Forelimb muscle (tissue), 1 donor: ENCODE measurements at regions not wholly inside any gene's neighbourhood (a gene's known extent, or its start where the extent isn't known, plus 50 kb on each side); places are given as distances from the start of the nearest gene placed in this dataset.

ENCODE experiments used
- DNase-seq: peaks from one replicate; pipeline ENCODE4 v3.0.0-alpha.2; 2013; ENCODE audit warnings: low read depth

DNA sequence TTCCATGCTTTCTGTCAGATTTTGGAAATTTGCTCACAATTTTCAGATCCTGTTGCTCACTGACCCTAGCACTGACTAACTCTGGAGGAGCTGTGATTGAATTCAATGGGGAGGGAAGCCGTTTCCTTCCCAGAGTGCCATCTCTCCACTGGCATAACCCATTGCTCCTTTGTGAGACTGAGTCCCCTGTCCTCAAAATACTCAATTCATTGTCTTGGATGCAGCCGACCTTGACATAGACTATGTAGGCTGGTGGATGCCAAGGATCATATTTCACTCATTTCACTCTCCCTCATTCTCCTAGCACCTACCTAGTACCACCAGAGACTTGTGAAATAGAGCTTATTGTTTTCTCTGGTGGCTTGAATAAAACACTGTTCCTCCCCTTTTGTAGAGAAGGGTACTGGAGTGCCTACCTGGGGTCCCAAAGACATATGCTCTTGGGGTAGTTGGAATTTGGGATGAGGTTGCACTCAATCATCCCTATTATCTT, 511.3 kb upstream of the ZMIZ1 start:
- no peak for DNase-seq

DNA sequence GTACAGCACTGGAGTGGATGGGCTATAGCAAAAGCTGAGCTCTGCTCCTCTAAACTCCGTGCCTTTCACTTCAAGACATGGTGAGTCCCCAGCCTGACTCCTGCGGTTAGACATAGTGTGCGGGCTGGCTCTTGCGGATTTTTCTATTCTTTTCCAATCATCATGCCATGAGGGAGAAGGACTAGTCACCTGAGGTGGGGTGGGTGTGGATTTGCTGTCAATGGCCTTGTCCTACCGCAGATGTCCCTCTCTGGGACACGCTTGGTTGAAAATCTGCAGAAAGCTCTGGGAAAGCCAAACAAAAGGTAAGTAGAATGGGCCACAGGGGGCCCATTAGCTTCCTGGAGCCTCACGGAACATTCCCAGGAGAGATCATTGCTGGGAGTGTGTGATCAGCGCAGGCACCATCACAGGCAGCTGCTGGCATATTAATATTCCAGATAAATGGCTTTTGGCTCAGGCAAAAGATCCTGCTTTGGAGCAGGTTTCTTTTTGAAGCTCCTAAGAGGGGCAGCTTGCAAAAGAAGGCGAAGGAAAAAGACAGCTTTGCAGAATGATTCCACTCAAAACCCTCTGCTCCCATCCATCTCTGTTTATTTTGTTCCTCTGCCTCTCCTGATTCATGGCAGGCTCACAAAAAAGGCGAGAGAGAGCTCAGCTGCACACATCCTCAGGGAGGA, 509.0 kb upstream of the ZMIZ1 start:
- no peak for DNase-seq

DNA sequence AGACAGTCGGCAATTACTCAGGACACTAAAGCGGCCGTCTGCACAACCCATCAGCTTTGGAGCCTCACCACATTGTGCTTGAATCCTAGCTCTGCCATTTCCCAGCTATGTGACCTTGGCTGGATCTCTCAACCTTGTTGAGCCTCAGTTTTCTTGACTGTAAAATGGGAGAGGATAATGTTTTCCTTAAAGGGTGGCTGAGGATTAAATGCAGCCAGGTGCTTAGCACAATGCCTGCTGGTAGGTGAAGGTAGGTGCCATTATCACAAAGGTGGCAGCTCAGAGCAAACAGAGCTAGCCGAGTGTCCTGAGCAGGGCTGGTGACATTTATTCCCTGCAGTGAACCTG, 508.5 kb upstream of the ZMIZ1 start:
- DNase-seq = no peak

GRCh38 chr10:78563314-78563713, 505.5 kb upstream of the ZMIZ1 start:
- peak; percentile 62 for DNase-seq

- DNase-seq = no peak
These were observed 502.9 kb upstream of the ZMIZ1 start for GRCh38 chr10:78565841-78566240.

DNA sequence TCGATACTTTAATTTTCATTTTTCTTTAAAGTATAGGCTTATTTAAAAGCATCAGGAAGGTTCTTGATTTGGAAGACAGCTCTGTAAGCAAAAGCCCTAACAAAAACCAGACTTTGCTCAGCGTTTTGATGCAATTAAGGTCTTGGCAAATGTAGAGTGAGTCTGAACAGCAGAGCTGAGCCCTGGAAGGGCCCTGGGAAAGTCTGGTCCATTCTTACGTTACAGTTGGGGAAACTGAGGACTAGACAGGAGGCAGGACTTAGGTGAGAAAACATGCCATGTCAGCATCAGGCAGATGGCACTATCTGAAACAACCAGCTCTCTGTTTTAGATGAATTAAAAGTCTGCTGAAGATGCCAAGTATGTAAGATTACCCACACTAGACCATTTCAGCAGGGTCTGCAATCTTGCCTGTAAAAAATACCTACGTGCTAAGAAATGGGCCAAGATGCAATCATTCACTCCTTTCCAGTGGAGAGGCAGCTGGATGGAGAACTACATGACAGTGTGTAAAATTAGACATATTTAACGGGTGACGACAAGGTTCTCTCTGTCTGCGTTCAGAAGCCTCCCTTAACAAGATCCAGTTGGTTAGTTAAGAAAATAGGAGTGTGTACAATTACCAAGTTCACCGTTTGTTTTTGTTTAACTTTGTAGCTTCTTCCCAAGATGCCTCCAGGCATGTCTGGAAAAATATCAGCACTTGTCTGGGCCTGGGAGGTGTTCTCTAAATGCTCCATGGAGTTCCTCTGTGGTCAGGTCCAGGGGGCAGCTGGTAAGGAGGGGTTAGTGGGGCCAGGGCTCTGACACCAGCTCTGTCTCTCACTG, 502.3 kb upstream of the ZMIZ1 start:
- DNase-seq = no peak

DNA sequence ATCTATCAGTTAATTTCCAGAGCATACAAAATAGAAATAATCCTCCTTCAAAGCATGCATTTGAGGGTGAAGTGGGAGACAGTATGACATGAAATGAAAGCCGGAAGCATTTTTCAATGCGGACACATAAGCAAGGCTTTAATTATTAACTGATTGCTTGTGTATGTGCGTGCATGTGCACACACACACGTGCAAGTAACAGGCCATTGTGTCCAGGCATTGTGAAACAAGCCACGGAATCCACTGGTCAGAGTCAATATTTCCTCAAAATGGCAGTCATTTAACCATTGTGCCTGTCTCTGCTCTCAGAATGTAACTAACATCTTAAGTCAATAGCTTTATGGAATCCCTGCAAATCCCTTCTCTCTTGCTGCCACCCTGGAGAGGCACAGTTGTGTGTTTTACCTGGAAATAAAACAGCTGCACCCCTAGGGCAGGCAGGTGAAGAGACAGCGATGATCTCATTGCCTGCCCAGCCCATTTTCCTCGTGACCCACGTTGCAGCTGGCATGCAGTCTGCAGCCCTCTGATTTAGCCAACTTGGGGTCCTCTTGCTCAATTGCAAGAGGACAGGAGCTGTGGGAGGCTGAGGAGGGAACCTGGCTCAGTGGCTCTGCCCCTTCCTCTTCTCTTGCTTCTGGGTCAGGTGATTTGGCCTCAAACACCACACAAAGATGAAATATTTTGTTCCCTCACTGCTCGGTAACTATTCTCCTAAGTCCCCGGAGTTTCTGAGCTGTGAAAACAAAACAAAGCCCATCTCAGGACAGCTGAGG, 500.9 kb upstream of the ZMIZ1 start:
- no peak for DNase-seq

- DNase-seq = no peak
These were observed 500.1 kb upstream of the ZMIZ1 start for GRCh38 chr10:78568620-78569019.

DNA sequence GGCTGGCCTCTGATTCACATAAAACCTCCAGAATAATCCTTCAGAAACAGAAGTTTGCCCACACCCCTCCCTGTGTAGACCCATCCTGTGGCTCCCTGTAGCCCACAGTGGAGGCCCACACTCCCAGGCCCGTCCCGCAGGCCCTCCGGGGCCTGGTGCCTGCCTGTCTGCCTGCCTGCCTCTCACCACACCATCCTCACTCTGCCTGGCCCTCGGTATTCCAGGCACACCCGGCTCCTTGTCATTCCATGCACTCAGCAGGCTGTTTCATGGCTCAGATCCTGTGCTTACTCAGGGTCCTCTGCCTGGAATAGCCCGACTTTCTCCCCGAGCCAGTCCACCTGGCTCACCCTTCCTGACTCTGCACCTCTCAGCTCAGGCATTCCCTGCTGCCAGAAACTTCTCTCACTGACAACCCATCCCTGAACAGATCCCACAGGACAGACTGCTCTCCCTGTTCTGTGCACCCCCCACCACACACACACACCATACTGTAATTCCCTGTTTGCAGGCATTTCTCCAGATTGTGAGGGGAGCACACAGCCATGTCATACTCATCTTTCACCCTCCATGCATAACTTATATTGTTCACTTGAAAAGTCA, 498.0 kb upstream of the ZMIZ1 start:
- no peak for DNase-seq

GRCh38 chr10:78571286-78571685, 497.5 kb upstream of the ZMIZ1 start:
- DNase-seq = no peak

GRCh38 chr10:78571891-78572290, 496.9 kb upstream of the ZMIZ1 start:
- DNase-seq = no peak

- no peak for DNase-seq
These were observed 496.2 kb upstream of the ZMIZ1 start for GRCh38 chr10:78572565-78572964.

DNA sequence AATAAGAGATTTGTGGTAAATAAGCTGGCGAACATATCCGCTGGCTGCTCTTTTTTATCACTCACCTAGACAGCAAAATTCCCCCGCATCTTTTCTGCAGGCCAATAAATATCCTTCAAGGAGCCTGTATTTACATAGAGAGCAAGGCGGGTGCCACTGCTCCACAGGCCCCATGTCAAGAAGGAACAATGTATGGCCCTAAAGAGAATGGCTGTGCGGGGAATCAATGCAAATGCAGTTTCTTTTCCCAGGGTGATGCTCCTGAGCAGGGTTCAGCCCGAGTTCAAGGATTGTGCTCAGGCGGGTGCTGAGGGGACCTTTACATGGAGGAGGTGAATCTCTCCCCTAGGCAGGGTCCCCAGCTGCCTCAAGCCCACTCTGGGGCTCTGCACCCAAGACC, 494.2 kb upstream of the ZMIZ1 start:
- no peak for DNase-seq

- DNase-seq = no peak
These were observed 493.4 kb upstream of the ZMIZ1 start for GRCh38 chr10:78575400-78575799.

- DNase-seq = no peak
These were observed 492.5 kb upstream of the ZMIZ1 start for GRCh38 chr10:78576276-78576675.

DNA sequence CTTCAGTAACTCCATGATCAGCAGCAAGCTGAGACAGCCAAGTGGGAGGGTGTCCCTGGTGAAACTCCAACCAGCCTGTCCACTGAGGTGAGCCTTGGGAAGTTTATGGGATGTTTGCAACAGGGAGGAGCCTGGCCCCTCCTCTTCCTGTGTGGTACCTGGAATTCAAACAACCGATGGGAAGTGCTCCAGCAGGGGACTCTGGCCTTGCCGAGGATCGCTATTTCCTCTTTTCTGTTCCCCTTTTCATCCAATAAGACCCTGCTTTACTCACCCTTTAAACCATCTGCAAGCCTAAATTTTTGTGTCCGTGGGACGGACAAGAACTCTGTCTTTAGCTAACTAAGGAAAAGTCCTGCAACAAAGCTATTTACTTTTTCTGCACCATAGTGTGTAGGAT, 491.1 kb upstream of the ZMIZ1 start:
- no peak for DNase-seq

DNA sequence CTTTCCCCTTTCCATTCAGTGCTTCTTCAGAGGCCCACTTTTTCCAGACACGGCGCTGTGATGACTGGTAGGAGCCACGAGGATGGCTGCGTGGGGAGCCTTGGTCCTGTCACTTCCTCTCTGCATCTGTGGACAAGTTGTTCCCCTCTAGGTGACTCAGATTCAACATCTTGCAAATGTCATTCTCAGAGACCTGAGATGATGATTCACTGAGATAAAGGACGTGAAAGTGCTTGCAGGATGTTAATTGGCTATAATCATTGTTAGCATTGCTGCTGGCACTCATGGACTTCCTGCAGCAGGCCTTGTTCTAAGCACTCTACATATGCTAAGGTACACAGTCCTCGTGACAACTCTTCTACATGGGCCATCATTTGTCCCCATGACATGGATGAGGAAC, 489.8 kb upstream of the ZMIZ1 start:
- DNase-seq = no peak

DNA sequence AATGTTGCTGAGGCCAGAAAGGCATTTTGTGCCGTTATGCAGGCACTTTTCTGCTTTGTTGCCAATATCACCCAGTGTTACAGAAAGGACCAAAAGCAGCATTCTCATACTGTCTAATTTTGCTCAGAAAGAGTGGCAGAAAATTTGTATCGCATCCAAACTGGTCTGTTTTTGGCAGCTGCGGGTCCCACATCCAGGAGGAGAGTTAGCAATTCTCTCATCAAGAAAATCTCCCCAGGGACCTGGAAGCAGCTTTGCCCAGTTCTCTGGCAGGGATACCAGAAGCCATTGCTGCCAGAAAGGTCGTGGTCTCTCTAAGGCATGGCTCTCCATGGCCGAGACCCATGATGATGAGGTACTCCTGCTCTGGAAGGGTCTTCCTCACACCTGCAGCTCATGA, 489.2 kb upstream of the ZMIZ1 start:
- no peak for DNase-seq

DNA sequence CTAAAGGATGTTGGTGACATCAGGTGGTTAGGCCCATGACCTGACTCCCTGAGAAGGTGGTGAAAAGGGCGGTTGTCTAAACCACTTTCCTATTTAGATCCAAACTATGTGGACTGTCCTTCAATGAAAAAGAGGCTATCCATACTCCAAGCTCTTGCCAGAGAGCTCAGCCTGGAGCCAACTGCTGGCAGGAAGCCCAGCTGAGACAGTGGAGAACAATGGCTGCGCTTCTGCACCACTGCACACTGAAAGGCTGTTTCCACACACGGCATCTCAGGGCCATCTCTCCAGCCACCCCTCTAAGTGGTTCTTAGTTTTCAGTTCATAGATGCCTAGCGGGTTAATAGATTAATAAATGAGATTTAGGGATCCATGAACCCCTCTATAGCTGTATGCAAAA, 488.8 kb upstream of the ZMIZ1 start:
- no peak for DNase-seq

DNA sequence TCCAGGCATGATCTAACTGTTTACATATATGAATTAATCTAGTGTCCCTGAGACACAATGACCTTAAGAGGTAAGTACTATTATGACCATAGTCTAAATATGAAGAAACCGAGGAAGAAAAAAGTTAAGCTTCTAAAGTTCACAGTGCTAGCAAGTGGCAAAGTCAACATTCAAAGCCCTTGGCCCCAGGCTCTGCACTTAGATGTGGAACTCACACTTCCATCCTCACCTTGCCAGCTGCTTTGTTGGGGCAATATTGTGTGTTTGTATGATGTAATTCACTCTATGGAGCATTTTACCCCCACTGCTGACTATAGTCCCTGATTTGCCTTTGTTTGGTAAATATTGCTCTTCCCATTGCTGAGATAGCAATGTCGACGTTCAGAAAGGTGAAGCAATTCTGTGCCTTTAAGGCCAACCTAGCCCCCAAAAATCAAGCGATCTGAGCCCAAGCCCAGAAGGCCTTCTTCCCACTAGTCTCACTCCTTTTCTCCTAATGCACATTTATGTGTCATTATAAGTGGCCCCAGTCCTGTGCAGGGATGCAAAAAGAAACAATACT, 487.6 kb upstream of the ZMIZ1 start:
- DNase-seq = no peak

- DNase-seq = no peak
These were observed 486.2 kb upstream of the ZMIZ1 start for GRCh38 chr10:78582540-78582939.

DNA sequence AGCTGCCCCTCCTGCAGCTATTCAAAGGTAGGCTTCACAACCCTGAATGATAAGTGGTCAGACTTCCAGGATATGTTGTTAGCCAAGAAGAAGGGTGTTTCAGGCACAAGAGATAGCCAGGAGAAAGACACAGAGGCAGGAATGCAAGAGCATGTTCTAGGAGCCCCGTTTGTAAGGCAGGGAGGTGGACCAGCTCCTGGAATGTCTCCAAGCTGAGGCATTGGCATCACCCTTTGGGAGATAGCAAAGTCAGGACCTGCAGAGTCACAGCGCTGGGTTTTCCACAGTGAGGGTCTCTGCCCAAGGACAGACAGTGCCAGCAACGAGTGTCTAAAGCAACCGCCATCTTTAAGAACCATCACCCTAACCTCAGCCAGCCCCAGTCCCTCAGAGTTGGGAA, 484.5 kb upstream of the ZMIZ1 start:
- no peak for DNase-seq
